GM23248 (cell line): ENCODE measurements at regions not wholly inside any gene's neighbourhood (a gene's known extent, or its start where the extent isn't known, plus 50 kb on each side); places are given as distances from the start of the nearest gene placed in this dataset.

Source experiments
- DNase-seq: peaks from one replicate; pipeline ENCODE4 v3.0.0-alpha.2; 2015
- H2AFZ ChIP-seq: fragments of 200-600 bp; sonication (generic); 2 replicates; pipeline ENCODE4 v1.6.1; 2016; ENCODE audit warnings: antibody characterized with exemption
- H3F3A ChIP-seq: fragments of 200-600 bp; sonication (generic); 2 replicates; pipeline ENCODE4 v1.6.1; 2016; ENCODE audit warnings: mild to moderate bottlenecking, antibody characterized with exemption, mixed run types; ENCODE audit not compliant: insufficient read depth
- H3K27ac ChIP-seq: fragments of 200-600 bp; sonication (generic); 2 replicates; pipeline ENCODE4 v1.5.1; 2016; ENCODE audit warnings: mild to moderate bottlenecking
- H3K27me3 ChIP-seq: fragments of 200-600 bp; sonication (generic); replicated peaks from 2 replicates; pipeline ENCODE4 v1.6.1; 2016; ENCODE audit warnings: mild to moderate bottlenecking; ENCODE audit not compliant: insufficient read depth
- H3K36me3 ChIP-seq: fragments of 200-600 bp; sonication (generic); 2 replicates; pipeline ENCODE4 v1.6.1; 2016; ENCODE audit warnings: low read depth, mild to moderate bottlenecking
- H3K4me1 ChIP-seq: fragments of 200-600 bp; sonication (generic); 2 replicates; pipeline ENCODE4 v1.6.1; 2016; ENCODE audit warnings: mild to moderate bottlenecking; ENCODE audit not compliant: insufficient read depth
- H3K4me2 ChIP-seq: fragments of 200-600 bp; sonication (generic); one replicate; pipeline ENCODE4 v1.6.1; 2016; ENCODE audit warnings: mild to moderate bottlenecking; ENCODE audit not compliant: unreplicated experiment
- H3K4me3 ChIP-seq: fragments of 200-600 bp; sonication (generic); 2 replicates; pipeline ENCODE4 v1.5.1; 2016; ENCODE audit warnings: mild to moderate bottlenecking
- H3K79me2 ChIP-seq: fragments of 200-600 bp; sonication (generic); 2 replicates; pipeline ENCODE4 v1.6.1; 2016; ENCODE audit warnings: mild to moderate bottlenecking; ENCODE audit not compliant: insufficient read depth
- H3K9ac ChIP-seq: fragments of 200-600 bp; sonication (generic); 2 replicates; pipeline ENCODE4 v1.6.1; 2016; ENCODE audit warnings: mild to moderate bottlenecking
- H3K9me2 ChIP-seq: fragments of 200-600 bp; sonication (generic); 2 replicates; pipeline ENCODE4 v1.6.1; 2016; ENCODE audit warnings: mixed run types, mild to moderate bottlenecking, moderate library complexity; ENCODE audit not compliant: insufficient read depth
- H3K9me3 ChIP-seq: fragments of 200-600 bp; sonication (generic); one replicate; pipeline ENCODE4 v1.6.1; 2017; ENCODE audit warnings: low read depth
- H4K20me1 ChIP-seq: fragments of 200-600 bp; sonication (generic); 2 replicates; pipeline ENCODE4 v1.6.0; 2016; ENCODE audit not compliant: insufficient read depth
- EZH2 ChIP-seq: fragments of 200-600 bp; sonication (generic); IDR thresholded peaks from 2 replicates; pipeline ENCODE4 v1.6.1; 2018; ENCODE audit warnings: antibody characterized with exemption, mild to moderate bottlenecking; ENCODE audit not compliant: insufficient read depth, poor library complexity, severe bottlenecking
- EZH2phosphoT487 ChIP-seq: fragments of 200-600 bp; sonication (generic); IDR thresholded peaks from 2 replicates; pipeline ENCODE4 v1.6.1; 2018; ENCODE audit warnings: antibody characterized with exemption, moderate library complexity, mild to moderate bottlenecking, low read depth; ENCODE audit not compliant: insufficient read depth
- WGBS, 2 experiments: methylation state at CpG; one replicate each; pipeline ENCODE4 v1.1.6; 2015 to 2017; ENCODE audit warnings: low lambda C conversion rate in 2 of 2, low coverage in 1 of 2; ENCODE audit errors: missing lambda C conversion rate in 2 of 2; 5-methylcytosine and 5-hydroxymethylcytosine counted together
- in situ Hi-C: fragments of 300-500 bp; cut with MboI; formaldehyde crosslinking; loops from 2 replicates; pipeline ENCODE4 v1.15.0; 2020

GRCh38 chr4:188197566-188197965 lies 58.3 kb downstream of the TRIML1 start:
- no peaks in the 10 kb centered on the region for H3K4me1 ChIP-seq
- TF ChIP-seq EZH2phosphoT487, result no peak
- TF ChIP-seq EZH2, result no peak
- DNase-seq, result no peak
- WGBS, 2 experiments, result 29 to 34% methylated on average over 9 of the region's 9 CpGs
- no peak overlapping the region for H3K4me3 ChIP-seq
- H3K27me3 ChIP-seq, result no peaks in the 10 kb centered on the region
- H3K79me2 ChIP-seq, result no peaks in the 10 kb centered on the region
- no peak overlapping the region for H3K9ac ChIP-seq
- H2AFZ ChIP-seq, result no peak overlapping the region
- no peaks in the 10 kb centered on the region for H3K9me2 ChIP-seq
- H4K20me1 ChIP-seq, result no peaks in the 10 kb centered on the region
- H3F3A ChIP-seq, result no peaks in the 10 kb centered on the region
- no peaks in the 10 kb centered on the region for H3K36me3 ChIP-seq
- no peaks in the 10 kb centered on the region for H3K9me3 ChIP-seq
- H3K27ac ChIP-seq, result no peak overlapping the region
- in situ Hi-C loops, result no loop called here
- H3K4me2 ChIP-seq, result no peak overlapping the region

DNA sequence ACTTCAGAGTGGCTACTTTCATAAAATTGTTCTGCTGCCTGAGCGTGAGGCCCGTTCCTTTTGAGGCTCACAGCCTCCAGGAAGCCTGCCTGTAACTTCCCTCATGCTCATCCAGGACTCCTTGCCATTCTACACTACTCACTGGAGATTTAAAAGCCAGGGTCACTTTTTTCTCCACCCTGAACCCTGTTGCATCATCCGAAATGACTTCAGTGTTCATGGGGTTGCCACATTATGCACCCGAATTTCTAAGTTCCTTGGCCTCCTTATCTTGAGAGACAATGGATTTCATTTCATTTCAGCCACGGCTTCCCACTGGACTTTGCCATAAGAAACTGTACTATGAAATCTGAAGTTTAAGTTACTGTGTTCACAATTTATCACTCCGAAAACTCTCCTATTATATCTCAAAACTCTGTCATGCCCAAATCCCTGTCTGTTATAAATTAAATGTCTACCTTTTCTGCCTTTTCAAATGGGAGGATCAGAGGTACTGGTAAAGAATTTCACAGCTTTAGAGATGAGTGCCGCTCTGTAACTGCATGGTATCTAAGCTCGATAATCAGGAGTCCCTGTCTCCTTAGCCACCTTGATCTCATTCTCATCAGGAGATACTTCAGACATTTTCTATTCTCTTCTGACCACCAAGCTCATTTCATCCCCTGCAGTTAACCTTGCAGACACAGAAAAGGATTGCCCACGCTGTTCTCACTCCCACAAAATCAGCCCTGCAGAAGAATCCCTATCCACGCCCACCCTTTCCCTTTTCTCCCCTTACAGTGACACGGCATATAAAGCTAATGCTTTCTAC lies 59.9 kb downstream of the TRIML1 start:
- Histone ChIP-seq H3K79me2 (no peaks in the 10 kb centered on the region), H3K4me1 (no peaks in the 10 kb centered on the region), H3K36me3 (no peaks in the 10 kb centered on the region), H3K4me2 (no peak overlapping the region), H3K27ac (no peak overlapping the region), H2AFZ (no peak overlapping the region), H3K4me3 (no peak overlapping the region), H3K9me3 (no peaks in the 10 kb centered on the region), H3K27me3 (no peaks in the 10 kb centered on the region), H3F3A (no peaks in the 10 kb centered on the region), H4K20me1 (no peaks in the 10 kb centered on the region), H3K9ac (no peak overlapping the region), H3K9me2 (no peaks in the 10 kb centered on the region)
- 22 to 25% methylated on average over 11 of the region's 11 CpGs for WGBS, 2 experiments
- in situ Hi-C loops, result no loop called here
- DNase-seq, result no peak
- TF ChIP-seq EZH2phosphoT487 (no peak), EZH2 (no peak)

GRCh38 chr4:188201851-188202250 lies 62.6 kb downstream of the TRIML1 start:
- no peaks in the 10 kb centered on the region for H4K20me1 ChIP-seq
- no peak for TF ChIP-seq EZH2
- TF ChIP-seq EZH2phosphoT487, result no peak
- no peak overlapping the region for H3K4me3 ChIP-seq
- H3K4me2 ChIP-seq, result no peak overlapping the region
- H3K9me2 ChIP-seq, result no peaks in the 10 kb centered on the region
- H3K27ac ChIP-seq, result no peak overlapping the region
- no peak overlapping the region for H3K9ac ChIP-seq
- in situ Hi-C loops, result no loop called here
- H3K4me1 ChIP-seq, result no peaks in the 10 kb centered on the region
- DNase-seq, result no peak
- no peak overlapping the region for H2AFZ ChIP-seq
- 35 to 62% methylated on average over 3 of the region's 3 CpGs for WGBS, 2 experiments
- no peaks in the 10 kb centered on the region for H3K27me3 ChIP-seq
- H3K9me3 ChIP-seq, result no peaks in the 10 kb centered on the region
- H3F3A ChIP-seq, result no peaks in the 10 kb centered on the region
- H3K79me2 ChIP-seq, result no peaks in the 10 kb centered on the region
- H3K36me3 ChIP-seq, result no peaks in the 10 kb centered on the region

DNA sequence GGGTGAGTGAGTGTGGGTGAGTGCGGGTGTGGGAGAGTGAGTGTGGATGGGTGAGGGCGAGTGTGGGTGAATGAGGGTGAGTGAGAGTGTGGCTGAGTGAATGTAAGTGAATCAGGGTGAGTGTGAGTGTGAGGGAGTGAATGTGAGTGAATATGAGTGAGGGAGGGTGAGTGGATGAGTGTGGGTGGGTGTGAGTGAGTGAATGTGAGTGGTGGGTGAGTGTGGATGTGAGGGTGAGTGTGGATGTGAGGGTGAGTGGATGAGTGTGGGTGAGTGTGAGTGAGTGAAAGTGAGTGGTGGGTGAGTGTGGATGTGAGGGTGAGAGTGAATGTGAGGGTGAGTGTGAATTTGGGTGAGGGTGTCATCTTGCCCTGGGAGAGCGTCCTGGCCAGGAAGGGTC lies 67.5 kb downstream of the TRIML1 start:
- Histone ChIP-seq H3K9ac (no peak overlapping the region), H2AFZ (no peak overlapping the region), H3K27ac (no peak overlapping the region), H3F3A (no peaks in the 10 kb centered on the region), H3K36me3 (no peaks in the 10 kb centered on the region), H3K27me3 (no peaks in the 10 kb centered on the region), H3K9me3 (no peaks in the 10 kb centered on the region), H3K79me2 (no peaks in the 10 kb centered on the region), H3K4me1 (no peaks in the 10 kb centered on the region), H3K9me2 (no peaks in the 10 kb centered on the region), H3K4me3 (no peak overlapping the region), H4K20me1 (no peaks in the 10 kb centered on the region), H3K4me2 (no peak overlapping the region)
- in situ Hi-C loops, result no loop called here
- TF ChIP-seq EZH2phosphoT487, result no peak
- TF ChIP-seq EZH2, result no peak
- DNase-seq, result no peak
- 18 to 23% methylated on average over 2 to 3 of the region's 3 CpGs for WGBS, 2 experiments
